DOHH2 (cell line): ENCODE measurements at regions not wholly inside any gene's neighbourhood (a gene's known extent, or its start where the extent isn't known, plus 50 kb on each side); places are given as distances from the start of the nearest gene placed in this dataset.
A peak's percentile ranks its signal among the peaks of the same experiment; 100 is the strongest.

Source experiments
- H3F3A ChIP-seq: fragments of 200-600 bp; sonication (generic), shearing (Covaris generic); 2 replicates; pipeline ENCODE4 v1.6.0; 2016; ENCODE audit warnings: antibody characterized with exemption, mild to moderate bottlenecking; ENCODE audit not compliant: control insufficient read depth, insufficient read depth
- H3K27ac ChIP-seq: fragments of 200-600 bp; sonication (generic); 2 replicates; pipeline ENCODE4 v1.5.1; 2014; ENCODE audit warnings: low read depth, mild to moderate bottlenecking, low read length, moderate library complexity
- H3K27me3 ChIP-seq: fragments of 200-600 bp; sonication (generic); 2 replicates; pipeline ENCODE4 v1.6.1; 2014; ENCODE audit warnings: mild to moderate bottlenecking, low read length, mixed read lengths; ENCODE audit not compliant: control insufficient read depth
- H3K36me3 ChIP-seq: fragments of 200-600 bp; sonication (generic); 2 replicates; pipeline ENCODE4 v1.6.1; 2014; ENCODE audit warnings: mild to moderate bottlenecking, low read length, moderate library complexity, mixed read lengths; ENCODE audit not compliant: control insufficient read depth
- H3K4me1 ChIP-seq: fragments of 200-600 bp; sonication (generic); 2 replicates; pipeline ENCODE4 v1.6.1; 2014; ENCODE audit warnings: mild to moderate bottlenecking, low read length, mixed read lengths; ENCODE audit not compliant: control insufficient read depth
- H3K4me2 ChIP-seq: fragments of 200-600 bp; sonication (generic); 2 replicates; pipeline ENCODE4 v1.6.0; 2014; ENCODE audit warnings: mild to moderate bottlenecking, low read length, moderate library complexity
- H3K4me3 ChIP-seq: fragments of 200-600 bp; sonication (generic); 2 replicates; pipeline ENCODE4 v1.5.1; 2014; ENCODE audit warnings: mild to moderate bottlenecking, low read length, mixed read lengths
- H3K79me2 ChIP-seq: fragments of 200-600 bp; sonication (generic); 2 replicates; pipeline ENCODE4 v1.6.1; 2014; ENCODE audit warnings: mild to moderate bottlenecking, low read length, mixed read lengths; ENCODE audit not compliant: control insufficient read depth
- H3K9me2 ChIP-seq: fragments of 200-600 bp; sonication (generic); replicated peaks from 2 replicates; pipeline ENCODE4 v1.6.1; 2014; ENCODE audit warnings: mild to moderate bottlenecking, low read length, mixed read lengths; ENCODE audit not compliant: control insufficient read depth
- H3K9me3 ChIP-seq: fragments of 200-600 bp; sonication (generic); 2 replicates; pipeline ENCODE4 v1.6.1; 2014; ENCODE audit warnings: antibody characterized with exemption, low read length, mixed read lengths; ENCODE audit not compliant: control insufficient read depth, insufficient read depth
- H4K20me1 ChIP-seq: fragments of 200-600 bp; sonication (generic); 2 replicates; pipeline ENCODE4 v1.6.0; 2014; ENCODE audit warnings: low read depth, mild to moderate bottlenecking, antibody characterized with exemption, low read length, moderate library complexity; ENCODE audit not compliant: control insufficient read depth, insufficient read depth
- CTCF ChIP-seq: fragments of 200-600 bp; sonication (generic); IDR thresholded peaks from one replicate; pipeline ENCODE4 v1.5.1; 2014; ENCODE audit warnings: antibody characterized with exemption, mild to moderate bottlenecking, low read depth, low read length; ENCODE audit not compliant: poor library complexity, severe bottlenecking
- EZH2phosphoT487 ChIP-seq: fragments of 200-600 bp; sonication (generic); IDR thresholded peaks from 2 replicates; pipeline ENCODE4 v1.6.1; 2017; ENCODE audit warnings: borderline replicate concordance, mild to moderate bottlenecking, antibody characterized with exemption, low read length, moderate library complexity, mixed read lengths

GRCh38 chr6:149185799-149186357 lies 131.6 kb upstream of the TAB2 start:
- Histone ChIP-seq H3K27me3 (peaks cover 6% of the 10 kb centered on the region; the same call in 1 of the 2 replicates), H3K9me3 (no peaks in the 10 kb centered on the region), H3K79me2 (no peaks in the 10 kb centered on the region), H3F3A (no peaks in the 10 kb centered on the region), H3K4me1 (no peaks in the 10 kb centered on the region), H4K20me1 (no peaks in the 10 kb centered on the region), H3K9me2 (no peaks in the 10 kb centered on the region), H3K4me3 (no peak overlapping the region), H3K4me2 (no peak overlapping the region), H3K36me3 (no peaks in the 10 kb centered on the region), H3K27ac (no peak overlapping the region)
- TF ChIP-seq EZH2phosphoT487 (no peak), CTCF (no peak)

- Histone ChIP-seq H3K9me2 (no peaks in the 10 kb centered on the region), H3K36me3 (no peaks in the 10 kb centered on the region), H3F3A (no peaks in the 10 kb centered on the region), H3K4me3 (no peak overlapping the region), H3K79me2 (no peaks in the 10 kb centered on the region), H3K9me3 (no peaks in the 10 kb centered on the region), H3K27me3 (peaks cover 6% of the 10 kb centered on the region; the same call in 1 of the 2 replicates), H4K20me1 (no peaks in the 10 kb centered on the region), H3K4me2 (no peak overlapping the region), H3K27ac (no peak overlapping the region), H3K4me1 (no peaks in the 10 kb centered on the region)
- TF ChIP-seq EZH2phosphoT487 (no peak), CTCF (no peak)
These were observed 130.6 kb upstream of the TAB2 start for GRCh38 chr6:149186873-149187272.

GRCh38 chr6:149190224-149190831 lies 127.2 kb upstream of the TAB2 start:
- no peak overlapping the region for H3K4me2 ChIP-seq
- 0 out of 2 replicates have a peak, but pooled peaks cover 3% of the 10 kb centered on the region for H3K27me3 ChIP-seq
- no peaks in the 10 kb centered on the region for H3K36me3 ChIP-seq
- no peaks in the 10 kb centered on the region for H4K20me1 ChIP-seq
- H3K4me1 ChIP-seq: no peaks in the 10 kb centered on the region
- no peaks in the 10 kb centered on the region for H3K9me2 ChIP-seq
- H3F3A ChIP-seq: no peaks in the 10 kb centered on the region
- H3K79me2 ChIP-seq: no peaks in the 10 kb centered on the region
- TF ChIP-seq CTCF (peak; percentile 71), EZH2phosphoT487 (no peak)
- H3K9me3 ChIP-seq: no peaks in the 10 kb centered on the region
- no peak overlapping the region for H3K27ac ChIP-seq
- H3K4me3 ChIP-seq: no peak overlapping the region
